GM12878 (cell line): ENCODE measurements at regions not wholly inside any gene's neighbourhood (a gene's known extent, or its start where the extent isn't known, plus 50 kb on each side); places are given as distances from the start of the nearest gene placed in this dataset.

ENCODE experiments used
- ATAC-seq: fragments of 200-7000 bp; cut with Tn5 transposase; 3 replicates; pipeline ENCODE4 v1.9.1; 2020; ENCODE audit warnings: mild to moderate bottlenecking, moderate library complexity
- BruUV-seq: library from RNA; stranded (reverse); fragments of 400-500 nt; replicated peaks from 2 replicates; lab custom pipeline; 2021; lab: Mats Ljungman, UMichigan
- CTCF ChIA-PET: fragments of 300-600 bp; sonication (Branson Sonifier 250); formaldehyde crosslinking; extraction: SDS; loops from one replicate; lab custom pipeline; 2021; ENCODE audit warnings: inconsistent platforms; lab: Yijun Ruan, JAX
- POLR2A ChIA-PET: fragments of 350-600 bp; formaldehyde crosslinking; extraction: SDS; loops from one replicate; lab custom pipeline; 2021; ENCODE audit warnings: inconsistent platforms; lab: Charles Lee
- RAD21 ChIA-PET: fragments of 300-600 bp; sonication (Branson Sonifier 250); formaldehyde crosslinking; loops from one replicate; lab custom pipeline; 2023; ENCODE audit warnings: antibody characterized with exemption; ENCODE audit not compliant: unreplicated experiment; lab: Charles Lee
- SMC1A ChIA-PET: fragments of 300-600 bp; sonication (Branson Sonifier 250); formaldehyde crosslinking; loops from one replicate; lab custom pipeline; 2023; ENCODE audit not compliant: unreplicated experiment, uncharacterized antibody; lab: Charles Lee
- DNase-seq: peaks from one replicate; pipeline ENCODE4 v3.0.0-alpha.2; 2011; ENCODE audit warnings: low read depth, low spot score
- FAIRE-seq: peaks from 3 replicates; lab custom pipeline; 2011; peaks lifted over from hg19 to GRCh38; lab: Jason Lieb, UNC
- H2AFZ ChIP-seq: 2 replicates; pipeline ENCODE4 v1.6.0; 2011; ENCODE audit warnings: low read depth, low read length, control low read depth; ENCODE audit not compliant: control insufficient read depth
- H3K27ac ChIP-seq: 2 replicates; pipeline ENCODE4 v1.5.1; 2011; ENCODE audit warnings: control low read depth; ENCODE audit not compliant: control insufficient read depth, insufficient read depth
- H3K27me3 ChIP-seq, 2 experiments: replicated peaks in 1 of 2; 2 replicates each; pipeline versions ENCODE4 v1.6.0 to v1.6.1; 2011; ENCODE audit warnings: low read length in 1 of 2; ENCODE audit not compliant: control insufficient read depth in 2 of 2, insufficient read depth in 2 of 2
- H3K36me3 ChIP-seq, 2 experiments: 2 replicates each; pipeline ENCODE4 v1.5.1; 2011; ENCODE audit warnings: low read length in 1 of 2; ENCODE audit not compliant: control insufficient read depth in 2 of 2, insufficient read depth in 2 of 2
- H3K4me1 ChIP-seq: 2 replicates; pipeline ENCODE4 v1.6.1; 2011; ENCODE audit warnings: mild to moderate bottlenecking, low read length, moderate library complexity, mixed read lengths; ENCODE audit not compliant: control insufficient read depth, insufficient read depth
- H3K4me2 ChIP-seq: 2 replicates; pipeline ENCODE4 v1.6.0; 2011; ENCODE audit warnings: control low read depth; ENCODE audit not compliant: control insufficient read depth, insufficient read depth
- H3K4me3 ChIP-seq: fragments of 200-600 bp; sonication (generic); 2 replicates; pipeline ENCODE4 v1.5.1; 2016
- H3K79me2 ChIP-seq: 2 replicates; pipeline ENCODE4 v1.6.0; 2011; ENCODE audit warnings: low read length; ENCODE audit not compliant: control insufficient read depth, insufficient read depth
- H3K9ac ChIP-seq: 2 replicates; pipeline ENCODE4 v1.8.0; 2011; ENCODE audit warnings: low read length, control low read depth, mixed read lengths; ENCODE audit not compliant: control insufficient read depth, insufficient read depth
- H3K9me3 ChIP-seq: replicated peaks from 3 replicates; pipeline ENCODE4 v1.5.1; 2011; ENCODE audit warnings: mild to moderate bottlenecking, low read length; ENCODE audit not compliant: control insufficient read depth, insufficient read depth
- H4K20me1 ChIP-seq: 2 replicates; pipeline ENCODE4 v1.6.0; 2011; ENCODE audit not compliant: control insufficient read depth, insufficient read depth
- KDM1A ChIP-seq: fragments of 200-600 bp; sonication (generic); IDR thresholded peaks from 2 replicates; pipeline ENCODE4 v1.6.1; 2016; ENCODE audit warnings: borderline replicate concordance
- NFYA ChIP-seq: IDR thresholded peaks from 2 replicates; pipeline ENCODE4 v1.6.1; 2011; ENCODE audit warnings: low read depth, mild to moderate bottlenecking, low read length, improper control_type of control experiment, borderline replicate concordance
- NFYB ChIP-seq: IDR thresholded peaks from 2 replicates; pipeline ENCODE4 v1.6.1; 2011; ENCODE audit warnings: low read depth, mild to moderate bottlenecking, low read length, improper control_type of control experiment, moderate library complexity; ENCODE audit not compliant: insufficient read depth
- RELA ChIP-seq: fragments of 450-650 bp; IDR thresholded peaks from 2 replicates; pipeline ENCODE4 v1.8.0; 2014; ENCODE audit warnings: borderline replicate concordance; ENCODE audit not compliant: partially characterized antibody
- RUNX3 ChIP-seq: IDR thresholded peaks from 2 replicates; pipeline ENCODE4 v1.6.1; 2012; ENCODE audit warnings: low read length, inconsistent platforms
- SMAD5 ChIP-seq: IDR thresholded peaks from 2 replicates; pipeline ENCODE4 v1.6.1; 2016; ENCODE audit warnings: antibody characterized with exemption, low read depth
- TCF7 ChIP-seq: IDR thresholded peaks from 2 replicates; pipeline ENCODE4 v1.6.1; 2014; ENCODE audit warnings: antibody characterized with exemption, borderline replicate concordance
- YY1 ChIP-seq: IDR thresholded peaks from 2 replicates; pipeline ENCODE4 v1.6.1; 2011; ENCODE audit warnings: low read depth, mild to moderate bottlenecking, low read length
- whole genome bisulfite sequencing: methylation state at CpG from one replicate; pipeline ENCODE4 v1.1.6; 2016; ENCODE audit warnings: low lambda C conversion rate; ENCODE audit not compliant: insufficient replicate concordance, insufficient coverage; ENCODE audit errors: missing lambda C conversion rate; 5-methylcytosine and 5-hydroxymethylcytosine counted together
- in situ Hi-C: fragments of 300-500 bp; cut with MboI; formaldehyde crosslinking; loops from 9 replicates; pipeline ENCODE4 v1.14.3; 2018; ENCODE audit warnings: mixed read lengths
- intact Hi-C: fragments of 100-400 bp; cut with micrococcal nuclease; formaldehyde crosslinking; loops from one replicate; pipeline ENCODE4 v1.14.2; 2022; ENCODE audit not compliant: unreplicated experiment
- TF ChIP-seq, protein P1 (sequence below): fragments of 450-650 bp; IDR thresholded peaks from 2 replicates; pipeline ENCODE4 v1.6.1; 2017; ENCODE audit warnings: mild to moderate bottlenecking, moderate library complexity
- TF ChIP-seq, protein P2 (sequence below): fragments of 450-650 bp; IDR thresholded peaks from 2 replicates; pipeline ENCODE4 v1.6.1; 2017; ENCODE audit warnings: mild to moderate bottlenecking, low read depth, inconsistent platforms; ENCODE audit not compliant: poor library complexity, severe bottlenecking
- TF ChIP-seq, protein P3 (sequence below): fragments of 150-350 bp; IDR thresholded peaks from 2 replicates; pipeline ENCODE4 v1.6.1; 2014; ENCODE audit warnings: mild to moderate bottlenecking, low read depth, low read length

DNA sequence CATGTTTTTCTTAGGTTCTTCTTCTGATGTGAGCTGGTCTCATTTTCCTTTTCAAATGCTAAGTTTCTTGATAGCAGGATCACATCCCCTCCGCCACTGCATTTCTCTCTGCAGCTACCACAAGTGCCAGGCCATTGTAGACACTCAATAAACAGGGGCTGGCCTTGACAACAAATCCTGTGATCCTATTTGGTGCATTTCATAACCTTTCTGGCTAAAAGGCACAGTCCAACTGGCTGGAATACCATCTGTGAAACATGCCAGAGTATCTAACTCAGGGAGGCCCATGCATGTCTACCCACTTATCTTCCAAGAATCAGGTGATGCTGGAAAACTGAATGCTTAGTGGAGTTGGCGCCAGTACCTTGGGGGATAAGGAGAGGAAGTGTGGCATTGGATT, 85.2 kb upstream of the NR2F2 start:
- no peak for FAIRE-seq

More for the DNA sequence above, 85.2 kb upstream of the NR2F2 start:
- ChIA-PET CTCF (interaction anchor here (0.9 kb wide), 1 partner anchor 9 kb away, joined by 3 read pairs; no protein-coding TSS in a partner anchor), POLR2A (interaction anchor here (1.5 kb wide), 1 partner anchor 11 kb away, joined by 9 read pairs; no protein-coding TSS in a partner anchor), RAD21 (no interaction called here), SMC1A (interaction anchor here (1.5 to 2.8 kb wide), 2 partner anchors 10 to 16 kb away, joined by 4 to 13 read pairs; no protein-coding TSS in a partner anchor)
- no peak for TF ChIP-seq KDM1A
- TF ChIP-seq YY1: no peak
- TF ChIP-seq, protein P1, sequence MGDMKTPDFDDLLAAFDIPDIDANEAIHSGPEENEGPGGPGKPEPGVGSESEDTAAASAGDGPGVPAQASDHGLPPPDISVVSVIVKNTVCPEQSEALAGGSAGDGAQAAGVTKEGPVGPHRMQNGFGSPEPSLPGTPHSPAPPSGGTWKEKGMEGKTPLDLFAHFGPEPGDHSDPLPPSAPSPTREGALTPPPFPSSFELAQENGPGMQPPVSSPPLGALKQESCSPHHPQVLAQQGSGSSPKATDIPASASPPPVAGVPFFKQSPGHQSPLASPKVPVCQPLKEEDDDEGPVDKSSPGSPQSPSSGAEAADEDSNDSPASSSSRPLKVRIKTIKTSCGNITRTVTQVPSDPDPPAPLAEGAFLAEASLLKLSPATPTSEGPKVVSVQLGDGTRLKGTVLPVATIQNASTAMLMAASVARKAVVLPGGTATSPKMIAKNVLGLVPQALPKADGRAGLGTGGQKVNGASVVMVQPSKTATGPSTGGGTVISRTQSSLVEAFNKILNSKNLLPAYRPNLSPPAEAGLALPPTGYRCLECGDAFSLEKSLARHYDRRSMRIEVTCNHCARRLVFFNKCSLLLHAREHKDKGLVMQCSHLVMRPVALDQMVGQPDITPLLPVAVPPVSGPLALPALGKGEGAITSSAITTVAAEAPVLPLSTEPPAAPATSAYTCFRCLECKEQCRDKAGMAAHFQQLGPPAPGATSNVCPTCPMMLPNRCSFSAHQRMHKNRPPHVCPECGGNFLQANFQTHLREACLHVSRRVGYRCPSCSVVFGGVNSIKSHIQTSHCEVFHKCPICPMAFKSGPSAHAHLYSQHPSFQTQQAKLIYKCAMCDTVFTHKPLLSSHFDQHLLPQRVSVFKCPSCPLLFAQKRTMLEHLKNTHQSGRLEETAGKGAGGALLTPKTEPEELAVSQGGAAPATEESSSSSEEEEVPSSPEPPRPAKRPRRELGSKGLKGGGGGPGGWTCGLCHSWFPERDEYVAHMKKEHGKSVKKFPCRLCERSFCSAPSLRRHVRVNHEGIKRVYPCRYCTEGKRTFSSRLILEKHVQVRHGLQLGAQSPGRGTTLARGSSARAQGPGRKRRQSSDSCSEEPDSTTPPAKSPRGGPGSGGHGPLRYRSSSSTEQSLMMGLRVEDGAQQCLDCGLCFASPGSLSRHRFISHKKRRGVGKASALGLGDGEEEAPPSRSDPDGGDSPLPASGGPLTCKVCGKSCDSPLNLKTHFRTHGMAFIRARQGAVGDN: no peak
- no peak for TF ChIP-seq SMAD5
- TF ChIP-seq, protein P2, sequence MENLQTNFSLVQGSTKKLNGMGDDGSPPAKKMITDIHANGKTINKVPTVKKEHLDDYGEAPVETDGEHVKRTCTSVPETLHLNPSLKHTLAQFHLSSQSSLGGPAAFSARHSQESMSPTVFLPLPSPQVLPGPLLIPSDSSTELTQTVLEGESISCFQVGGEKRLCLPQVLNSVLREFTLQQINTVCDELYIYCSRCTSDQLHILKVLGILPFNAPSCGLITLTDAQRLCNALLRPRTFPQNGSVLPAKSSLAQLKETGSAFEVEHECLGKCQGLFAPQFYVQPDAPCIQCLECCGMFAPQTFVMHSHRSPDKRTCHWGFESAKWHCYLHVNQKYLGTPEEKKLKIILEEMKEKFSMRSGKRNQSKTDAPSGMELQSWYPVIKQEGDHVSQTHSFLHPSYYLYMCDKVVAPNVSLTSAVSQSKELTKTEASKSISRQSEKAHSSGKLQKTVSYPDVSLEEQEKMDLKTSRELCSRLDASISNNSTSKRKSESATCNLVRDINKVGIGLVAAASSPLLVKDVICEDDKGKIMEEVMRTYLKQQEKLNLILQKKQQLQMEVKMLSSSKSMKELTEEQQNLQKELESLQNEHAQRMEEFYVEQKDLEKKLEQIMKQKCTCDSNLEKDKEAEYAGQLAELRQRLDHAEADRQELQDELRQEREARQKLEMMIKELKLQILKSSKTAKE: no peak
- TF ChIP-seq, protein P3, sequence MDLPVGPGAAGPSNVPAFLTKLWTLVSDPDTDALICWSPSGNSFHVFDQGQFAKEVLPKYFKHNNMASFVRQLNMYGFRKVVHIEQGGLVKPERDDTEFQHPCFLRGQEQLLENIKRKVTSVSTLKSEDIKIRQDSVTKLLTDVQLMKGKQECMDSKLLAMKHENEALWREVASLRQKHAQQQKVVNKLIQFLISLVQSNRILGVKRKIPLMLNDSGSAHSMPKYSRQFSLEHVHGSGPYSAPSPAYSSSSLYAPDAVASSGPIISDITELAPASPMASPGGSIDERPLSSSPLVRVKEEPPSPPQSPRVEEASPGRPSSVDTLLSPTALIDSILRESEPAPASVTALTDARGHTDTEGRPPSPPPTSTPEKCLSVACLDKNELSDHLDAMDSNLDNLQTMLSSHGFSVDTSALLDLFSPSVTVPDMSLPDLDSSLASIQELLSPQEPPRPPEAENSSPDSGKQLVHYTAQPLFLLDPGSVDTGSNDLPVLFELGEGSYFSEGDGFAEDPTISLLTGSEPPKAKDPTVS: no peak
- TF ChIP-seq NFYA: no peak
- no peak for TF ChIP-seq NFYB
- TF ChIP-seq TCF7: no peak
- no peak for TF ChIP-seq RELA
- no peak for TF ChIP-seq RUNX3
- in situ Hi-C loops: no loop called here
- no peak for ATAC-seq
- Histone ChIP-seq H3K27me3 (no peaks in the 10 kb centered on the region), H3K9me3 (peaks cover 2% of the 10 kb centered on the region; the same call in 1 of the 3 replicates), H3K79me2 (no peaks in the 10 kb centered on the region), H3K36me3 (no peaks in the 10 kb centered on the region), H4K20me1 (no peaks in the 10 kb centered on the region), H3K9ac (no peak overlapping the region), H2AFZ (no peak overlapping the region), H3K4me2 (no peak overlapping the region), H3K4me3 (no peak overlapping the region), H3K4me1 (no peaks in the 10 kb centered on the region), H3K27ac (no peak overlapping the region)
- 13% methylated on average over 2 of the region's 2 CpGs for WGBS
- no peak for DNase-seq
- no TSS peak for BruUV-seq
- intact Hi-C loops: no loop called here
